Epithelial cell of esophagus (primary cell): ENCODE measurements at regions not wholly inside any gene's neighbourhood (a gene's known extent, or its start where the extent isn't known, plus 50 kb on each side); places are given as distances from the start of the nearest gene placed in this dataset.

Source experiments
- DNase-seq: peaks from one replicate; pipeline ENCODE4 v3.0.0; 2010; ENCODE audit warnings: low read depth
- H3K4me3 ChIP-seq: 2 replicates; pipeline ENCODE4 v1.5.1; 2011; ENCODE audit warnings: mild to moderate bottlenecking, low read length, control low read depth
- TF ChIP-seq, protein P1 (sequence below): IDR thresholded peaks from 2 replicates; pipeline ENCODE4 v1.5.1; 2011; ENCODE audit warnings: low read depth, mild to moderate bottlenecking, low read length, control low read depth, inconsistent platforms; ENCODE audit not compliant: insufficient read depth; ENCODE audit errors: missing control alignments

- H3K4me3 ChIP-seq = no peak overlapping the region
- no peak for DNase-seq
- TF ChIP-seq, protein P1, sequence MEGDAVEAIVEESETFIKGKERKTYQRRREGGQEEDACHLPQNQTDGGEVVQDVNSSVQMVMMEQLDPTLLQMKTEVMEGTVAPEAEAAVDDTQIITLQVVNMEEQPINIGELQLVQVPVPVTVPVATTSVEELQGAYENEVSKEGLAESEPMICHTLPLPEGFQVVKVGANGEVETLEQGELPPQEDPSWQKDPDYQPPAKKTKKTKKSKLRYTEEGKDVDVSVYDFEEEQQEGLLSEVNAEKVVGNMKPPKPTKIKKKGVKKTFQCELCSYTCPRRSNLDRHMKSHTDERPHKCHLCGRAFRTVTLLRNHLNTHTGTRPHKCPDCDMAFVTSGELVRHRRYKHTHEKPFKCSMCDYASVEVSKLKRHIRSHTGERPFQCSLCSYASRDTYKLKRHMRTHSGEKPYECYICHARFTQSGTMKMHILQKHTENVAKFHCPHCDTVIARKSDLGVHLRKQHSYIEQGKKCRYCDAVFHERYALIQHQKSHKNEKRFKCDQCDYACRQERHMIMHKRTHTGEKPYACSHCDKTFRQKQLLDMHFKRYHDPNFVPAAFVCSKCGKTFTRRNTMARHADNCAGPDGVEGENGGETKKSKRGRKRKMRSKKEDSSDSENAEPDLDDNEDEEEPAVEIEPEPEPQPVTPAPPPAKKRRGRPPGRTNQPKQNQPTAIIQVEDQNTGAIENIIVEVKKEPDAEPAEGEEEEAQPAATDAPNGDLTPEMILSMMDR = no peak
Measured at GRCh38 chr10:10526846-10527245, 490.8 kb upstream of the CELF2 start.

GRCh38 chr10:10527861-10528562 lies 489.7 kb upstream of the CELF2 start:
- TF ChIP-seq, protein P1 = no peak
- no peak for DNase-seq
- no peak overlapping the region for H3K4me3 ChIP-seq

- H3K4me3 ChIP-seq = no peak overlapping the region
- no peak for DNase-seq
- TF ChIP-seq, protein P1 = no peak
Measured at GRCh38 chr10:10528563-10528910, 489.1 kb upstream of the CELF2 start.

DNA sequence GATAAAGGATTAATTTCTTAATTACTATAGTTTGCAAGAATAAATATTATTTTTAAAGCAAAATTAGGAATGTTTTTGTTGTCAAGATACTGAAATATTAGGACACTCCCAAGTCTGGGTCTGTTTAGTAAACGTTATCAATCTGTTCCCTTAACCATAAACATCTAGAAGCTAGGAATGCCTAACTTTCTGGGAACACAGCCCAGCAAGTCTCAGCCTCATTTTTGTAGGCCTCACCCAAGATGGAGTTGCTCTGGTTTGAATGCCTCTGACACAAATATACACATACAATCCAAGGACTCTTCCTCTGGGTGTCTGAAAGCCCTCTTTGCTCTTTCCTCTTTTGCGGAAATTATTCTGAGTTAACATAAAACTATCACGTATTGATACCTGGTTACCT lies 487.4 kb upstream of the CELF2 start:
- no peak overlapping the region for H3K4me3 ChIP-seq
- DNase-seq = no peak
- TF ChIP-seq, protein P1 = no peak

DNA sequence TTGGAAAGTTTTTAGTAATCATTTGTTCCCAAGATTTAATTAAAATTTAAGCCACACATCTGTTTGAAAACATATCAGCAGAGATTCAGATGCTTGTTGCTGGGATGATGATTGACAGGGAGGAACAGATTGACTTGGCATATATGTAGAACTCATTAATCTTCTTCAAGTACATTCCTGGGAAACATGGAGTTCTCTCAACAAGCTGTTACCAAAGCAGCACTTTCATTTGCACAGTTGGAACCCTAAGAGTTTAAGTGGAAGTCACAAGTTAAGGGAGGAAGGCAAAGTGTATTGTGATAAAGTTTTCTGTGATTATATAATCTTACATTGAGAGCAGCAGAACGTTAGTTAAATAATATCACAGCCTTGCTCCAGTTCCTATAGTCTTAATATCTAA lies 485.4 kb upstream of the CELF2 start:
- TF ChIP-seq, protein P1 = no peak
- H3K4me3 ChIP-seq = no peak overlapping the region
- no peak for DNase-seq

- H3K4me3 ChIP-seq = no peak overlapping the region
- TF ChIP-seq, protein P1 = no peak
- no peak for DNase-seq
Measured at GRCh38 chr10:10532826-10533225, 484.8 kb upstream of the CELF2 start.

DNA sequence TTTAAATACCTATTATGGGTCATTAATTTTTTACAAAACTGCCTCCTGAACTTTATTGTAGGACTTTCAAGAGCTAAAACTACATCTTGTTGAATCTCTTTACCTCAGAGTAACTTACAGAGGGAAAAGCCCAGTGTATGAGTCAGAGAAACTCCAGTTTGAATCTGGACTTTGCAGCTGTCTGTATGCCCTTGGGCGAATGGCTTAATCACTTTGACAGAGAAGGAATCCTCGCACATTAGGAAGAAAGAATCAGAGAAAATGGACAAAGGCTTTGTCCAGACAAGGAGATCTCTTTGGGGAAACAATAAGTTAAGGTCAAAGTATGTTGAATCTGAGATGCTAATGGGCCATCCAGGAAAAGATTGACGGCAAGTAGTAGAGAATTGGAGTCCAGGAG lies 484.2 kb upstream of the CELF2 start:
- TF ChIP-seq, protein P1 = no peak
- no peak overlapping the region for H3K4me3 ChIP-seq
- peak; percentile 68 for DNase-seq
